ENCODE measurements at regions not wholly inside any gene's neighbourhood (a gene's known extent, or its start where the extent isn't known, plus 50 kb on each side); places are given as distances from the start of the nearest gene placed in this dataset.
A peak's percentile ranks its signal among the peaks of the same experiment; 100 is the strongest.
"Not testable (repeated sequence)": the region's sequence is repeated elsewhere in the genome, so short reads cannot be mapped to it uniquely, and the experiment has no call there.

DNA sequence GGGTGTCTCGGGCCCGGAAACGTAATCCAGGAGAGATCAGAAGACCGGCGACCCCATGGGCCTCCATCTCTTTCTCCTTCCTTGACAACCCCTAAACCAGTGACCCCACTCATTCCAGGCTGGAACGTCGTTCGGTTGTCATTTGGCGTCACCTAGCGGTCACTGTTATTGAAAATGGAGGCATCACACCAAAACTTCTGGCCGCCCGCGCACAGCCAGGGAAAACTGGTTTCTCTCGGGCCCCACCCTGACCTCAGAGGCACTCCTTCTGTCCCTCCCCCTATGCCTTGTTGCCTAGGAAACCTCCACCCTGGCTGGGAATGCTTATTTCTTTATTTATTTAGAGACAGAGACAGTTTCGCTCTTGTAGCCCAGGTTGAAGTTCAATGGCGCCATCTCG is 2327.3 kb upstream of the TPTE start:
- DNase-seq (ENCODE audit: low read depth in 2 of 2), result not testable (repeated sequence)

DNA sequence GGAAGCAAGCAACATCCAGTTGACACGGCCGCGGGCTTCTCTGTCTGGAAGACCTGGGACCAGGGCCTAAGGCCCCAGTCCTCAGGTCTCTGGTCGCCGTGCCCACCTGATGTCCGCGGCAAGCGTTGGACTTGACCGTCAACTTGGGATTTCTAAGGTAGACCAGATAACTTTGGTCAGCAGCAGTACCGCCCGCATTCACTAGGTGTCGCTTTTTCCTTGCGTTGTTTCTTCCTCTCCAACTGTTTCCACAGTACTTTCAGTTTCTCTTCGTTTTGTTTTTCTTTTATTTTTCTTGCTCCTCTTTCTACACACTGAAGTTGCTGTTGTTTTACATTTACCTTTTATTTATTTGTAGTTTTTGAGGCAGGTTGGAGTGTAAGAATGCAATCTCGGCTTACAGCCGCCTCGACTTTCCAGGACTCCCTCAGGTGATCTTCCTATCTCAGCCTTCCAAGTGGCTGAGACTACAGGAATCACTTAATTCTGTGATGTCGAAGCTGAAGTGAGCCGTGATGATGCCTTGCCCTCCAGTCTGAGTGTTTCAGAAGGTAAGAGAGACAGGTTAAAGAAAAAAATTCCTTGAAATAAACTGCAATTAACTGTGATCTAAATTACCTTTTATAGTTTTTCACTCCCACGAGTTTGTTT is 2323.9 kb upstream of the TPTE start:
- not testable (repeated sequence) for DNase-seq (ENCODE audit: low read depth in 2 of 2)

GRCh38 chr21:8205094-8205891 is 2316.1 kb upstream of the TPTE start:
- not testable (repeated sequence) for DNase-seq (ENCODE audit: low read depth in 2 of 2)

- not testable (repeated sequence) for DNase-seq (ENCODE audit: low read depth in 2 of 2)
These were observed 2315.5 kb upstream of the TPTE start for GRCh38 chr21:8205892-8206188.

- peak in 1 of 2 donors; percentile 85 for DNase-seq (ENCODE audit: low read depth in 2 of 2)
These were observed 2308.3 kb upstream of the TPTE start for GRCh38 chr21:8212986-8213550.

DNA sequence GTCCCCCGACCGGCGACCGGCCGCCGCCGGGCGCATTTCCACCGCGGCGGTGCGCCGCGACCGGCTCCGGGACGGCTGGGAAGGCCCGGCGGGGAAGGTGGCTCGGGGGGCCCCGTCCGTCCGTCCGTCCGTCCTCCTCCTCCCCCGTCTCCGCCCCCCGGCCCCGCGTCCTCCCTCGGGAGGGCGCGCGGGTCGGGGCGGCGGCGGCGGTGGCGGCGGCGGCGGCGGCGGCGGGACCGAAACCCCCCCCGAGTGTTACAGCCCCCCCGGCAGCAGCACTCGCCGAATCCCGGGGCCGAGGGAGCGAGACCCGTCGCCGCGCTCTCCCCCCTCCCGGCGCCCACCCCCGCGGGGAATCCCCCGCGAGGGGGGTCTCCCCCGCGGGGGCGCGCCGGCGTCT is 2306.8 kb upstream of the TPTE start:
- DNase-seq (ENCODE audit: low read depth in 2 of 2), result not testable (repeated sequence)

- DNase-seq (ENCODE audit: low read depth in 2 of 2), result not testable (repeated sequence)
These were observed 2291.8 kb upstream of the TPTE start for GRCh38 chr21:8229366-8230150.

- DNase-seq (ENCODE audit: low read depth in 2 of 2), result not testable (repeated sequence)
These were observed 2290.1 kb upstream of the TPTE start for GRCh38 chr21:8231252-8231651.

DNA sequence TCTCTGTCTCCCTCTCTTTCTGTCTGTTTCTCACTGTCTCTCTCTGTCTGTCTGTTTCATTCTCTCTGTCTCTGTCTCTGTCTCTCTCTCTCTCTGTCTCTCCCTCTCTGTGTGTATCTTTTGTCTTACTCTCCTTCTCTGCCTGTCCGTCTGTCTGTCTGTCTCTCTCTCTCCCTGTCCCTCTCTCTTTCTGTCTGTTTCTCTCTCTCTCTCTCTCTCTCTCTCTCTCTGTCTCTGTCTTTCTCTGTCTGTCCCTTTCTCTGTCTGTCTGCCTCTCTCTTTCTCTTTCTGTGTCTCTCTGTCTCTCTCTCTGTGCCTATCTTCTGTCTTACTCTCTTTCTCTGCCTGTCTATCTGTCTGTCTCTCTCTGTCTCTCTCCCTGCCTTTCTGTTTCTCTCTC is 2288.4 kb upstream of the TPTE start:
- DNase-seq (ENCODE audit: low read depth in 2 of 2), result not testable (repeated sequence)

DNA sequence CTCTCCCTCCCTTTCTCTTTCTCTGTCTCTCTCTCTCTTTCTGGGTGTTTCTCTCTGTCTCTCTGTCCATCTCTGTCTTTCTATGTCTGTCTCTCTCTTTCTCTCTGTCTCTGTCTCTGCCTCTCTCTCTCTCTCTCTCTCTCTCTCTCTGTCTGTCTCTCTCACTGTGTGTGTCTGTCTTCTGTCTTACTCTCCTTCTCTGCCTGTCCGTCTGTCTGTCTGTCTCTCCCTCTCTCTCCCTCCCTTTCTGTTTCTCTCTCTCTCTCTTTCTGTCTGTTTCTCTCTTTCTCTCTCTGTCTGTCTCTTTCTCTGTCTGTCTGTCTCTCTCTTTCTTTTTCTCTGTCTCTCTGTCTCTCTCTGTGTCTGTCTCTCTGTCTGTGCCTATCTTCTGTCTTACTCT is 2287.3 kb upstream of the TPTE start:
- not testable (repeated sequence) for DNase-seq (ENCODE audit: low read depth in 2 of 2)

DNA sequence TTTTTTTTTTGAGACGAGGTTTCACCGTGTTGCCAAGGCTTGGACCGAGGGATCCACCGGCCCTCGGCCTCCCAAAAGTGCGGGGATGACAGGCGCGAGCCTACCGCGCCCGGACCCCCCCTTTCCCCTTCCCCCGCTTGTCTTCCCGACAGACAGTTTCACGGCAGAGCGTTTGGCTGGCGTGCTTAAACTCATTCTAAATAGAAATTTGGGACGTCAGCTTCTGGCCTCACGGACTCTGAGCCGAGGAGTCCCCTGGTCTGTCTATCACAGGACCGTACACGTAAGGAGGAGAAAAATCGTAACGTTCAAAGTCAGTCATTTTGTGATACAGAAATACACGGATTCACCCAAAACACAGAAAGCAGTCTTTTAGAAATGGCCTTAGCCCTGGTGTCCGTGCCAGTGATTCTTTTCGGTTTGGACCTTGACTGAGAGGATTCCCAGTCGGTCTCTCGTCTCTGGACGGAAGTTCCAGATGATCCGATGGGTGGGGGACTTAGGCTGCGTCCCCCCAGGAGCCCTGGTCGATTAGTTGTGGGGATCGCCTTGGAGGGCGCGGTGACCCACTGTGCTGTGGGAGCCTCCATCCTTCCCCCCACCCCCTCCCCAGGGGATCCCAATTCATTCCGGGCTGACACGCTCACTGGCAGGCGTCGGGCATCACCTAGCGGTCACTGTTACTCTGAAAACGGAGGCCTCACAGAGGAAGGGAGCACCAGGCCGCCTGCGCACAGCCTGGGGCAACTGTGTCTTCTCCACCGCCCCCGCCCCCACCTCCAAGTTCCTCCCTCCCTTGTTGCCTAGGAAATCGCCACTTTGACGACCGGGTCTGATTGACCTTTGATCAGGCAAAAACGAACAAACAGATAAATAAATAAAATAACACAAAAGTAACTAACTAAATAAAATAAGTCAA is 2276.4 kb upstream of the TPTE start:
- not testable (repeated sequence) for DNase-seq (ENCODE audit: low read depth in 2 of 2)

DNA sequence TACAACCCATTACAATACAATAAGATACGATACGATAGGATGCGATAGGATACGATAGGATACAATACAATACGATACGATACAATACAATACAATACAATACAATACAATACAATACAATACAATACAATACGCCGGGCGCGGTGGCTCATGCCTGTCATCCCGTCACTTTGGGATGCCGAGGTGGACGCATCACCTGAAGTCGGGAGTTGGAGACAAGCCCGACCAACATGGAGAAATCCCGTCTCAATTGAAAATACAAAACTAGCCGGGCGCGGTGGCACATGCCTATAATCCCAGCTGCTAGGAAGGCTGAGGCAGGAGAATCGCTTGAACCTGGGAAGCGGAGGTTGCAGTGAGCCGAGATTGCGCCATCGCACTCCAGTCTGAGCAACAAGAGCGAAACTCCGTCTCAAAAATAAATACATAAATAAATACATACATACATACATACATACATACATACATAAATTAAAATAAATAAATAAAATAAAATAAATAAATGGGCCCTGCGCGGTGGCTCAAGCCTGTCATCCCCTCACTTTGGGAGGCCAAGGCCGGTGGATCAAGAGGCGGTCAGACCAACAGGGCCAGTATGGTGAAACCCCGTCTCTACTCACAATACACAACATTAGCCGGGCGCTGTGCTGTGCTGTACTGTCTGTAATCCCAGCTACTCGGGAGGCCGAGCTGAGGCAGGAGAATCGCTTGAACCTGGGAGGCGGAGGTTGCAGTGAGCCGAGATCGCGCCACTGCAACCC is 2275.6 kb upstream of the TPTE start:
- DNase-seq (ENCODE audit: low read depth in 2 of 2), result not testable (repeated sequence)

GRCh38 chr21:8251701-8252100 is 2269.7 kb upstream of the TPTE start:
- DNase-seq (ENCODE audit: low read depth in 2 of 2), result not testable (repeated sequence)

GRCh38 chr21:8255094-8255493 is 2266.3 kb upstream of the TPTE start:
- not testable (repeated sequence) for DNase-seq (ENCODE audit: low read depth in 2 of 2)

DNA sequence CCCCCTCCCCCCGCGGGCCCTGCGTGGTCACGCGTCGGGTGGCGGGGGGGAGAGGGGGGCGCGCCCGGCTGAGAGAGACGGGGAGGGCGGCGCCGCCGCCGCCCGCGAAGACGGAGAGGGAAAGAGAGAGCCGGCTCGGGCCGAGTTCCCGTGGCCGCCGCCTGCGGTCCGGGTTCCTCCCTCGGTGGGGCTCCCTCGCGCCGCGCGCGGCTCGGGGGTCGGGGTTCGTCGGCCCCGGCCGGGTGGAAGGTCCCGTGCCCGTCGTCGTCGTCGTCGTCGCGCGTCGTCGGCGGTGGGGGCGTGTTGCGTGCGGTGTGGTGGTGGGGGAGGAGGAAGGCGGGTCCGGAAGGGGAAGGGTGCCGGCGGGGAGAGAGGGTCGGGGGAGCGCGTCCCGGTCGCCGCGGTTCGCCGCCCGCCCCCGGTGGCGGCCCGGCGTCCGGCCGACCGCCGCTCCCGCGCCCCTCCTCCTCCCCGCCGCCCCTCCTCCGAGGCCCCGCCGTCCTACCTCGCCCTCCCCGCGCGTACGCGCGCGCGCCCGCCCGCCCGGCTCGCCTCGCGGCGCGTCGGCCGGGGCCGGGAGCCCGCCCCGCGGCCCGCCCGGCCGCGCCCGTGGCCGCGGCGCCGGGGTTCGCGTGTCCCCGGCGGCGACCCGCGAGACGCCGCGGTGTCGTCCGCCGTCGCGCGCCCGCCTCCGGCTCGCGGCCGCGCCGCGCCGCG is 2264.1 kb upstream of the TPTE start:
- not testable (repeated sequence) for DNase-seq (ENCODE audit: low read depth in 2 of 2)

GRCh38 chr21:8260065-8260627 is 2261.2 kb upstream of the TPTE start:
- DNase-seq (ENCODE audit: low read depth in 2 of 2), result not testable (repeated sequence)

Data from stimulated activated CD4-positive, alpha-beta T cell treated with anti-CD3 and anti-CD28 coated beads, Interleukin-1b, Interleukin-23, amount 100 ng/mL, for 4 hours (primary cell).